ENCODE measurements at regions not wholly inside any gene's neighbourhood (a gene's known extent, or its start where the extent isn't known, plus 50 kb on each side); places are given as distances from the start of the nearest gene placed in this dataset.

GRCh38 chr22:47282851-47283250, 520.4 kb downstream of the TBC1D22A start:
- TF ChIP-seq EZH2 (IDR thresholded peaks at IDR 0.05; ENCODE audit: borderline replicate concordance, insufficient read depth, low read depth, low read length, poor library complexity, severe bottlenecking) (no peak), CTCF (IDR thresholded peaks at IDR 0.05) (no peak)
